ENCODE measurements at regions not wholly inside any gene's neighbourhood (a gene's known extent, or its start where the extent isn't known, plus 50 kb on each side); places are given as distances from the start of the nearest gene placed in this dataset.

GRCh38 chr17:77371888-77372443 lies 231.2 kb downstream of the SEC14L1 start (continued):
- TF ChIP-seq PATZ1 (CRISPR knock-in tag; IDR thresholded peaks at IDR 0.05): peak; percentile 13; the same call in 1 of the 2 replicates
- no peak for TF ChIP-seq ZFP82 (CRISPR knock-in tag; IDR thresholded peaks at IDR 0.05; ENCODE audit: borderline replicate concordance)
- TF ChIP-seq SRSF1 (optimal IDR thresholded peaks at IDR 0.05; ENCODE audit: low read depth, low read length): peak; percentile 9
- 0 out of 2 replicates have a peak, but pooled peaks have one; percentile 39 for TF ChIP-seq PCBP1 (IDR thresholded peaks at IDR 0.05; ENCODE audit: borderline replicate concordance, low read depth, low read length)
- TF ChIP-seq JUND (CRISPR knock-in tag; IDR thresholded peaks at IDR 0.05): 0 out of 2 replicates have a peak, but pooled peaks have one; percentile 10
- TF ChIP-seq ZBTB14 (CRISPR knock-in tag; IDR thresholded peaks at IDR 0.05): no peak
- TF ChIP-seq ZNF740 (CRISPR knock-in tag; IDR thresholded peaks at IDR 0.05): peak; percentile 81
- 0 out of 2 replicates have a peak, but pooled peaks have one; percentile 25 for TF ChIP-seq ZNF337 (CRISPR knock-in tag; IDR thresholded peaks at IDR 0.05; ENCODE audit: borderline replicate concordance, low read depth)
- TF ChIP-seq ZNF614 (CRISPR knock-in tag; IDR thresholded peaks at IDR 0.05; ENCODE audit: borderline replicate concordance): no peak
- no peak for TF ChIP-seq TSC22D2 (CRISPR knock-in tag; IDR thresholded peaks at IDR 0.05; ENCODE audit: borderline replicate concordance)
- TF ChIP-seq ZNF432 (CRISPR knock-in tag; IDR thresholded peaks at IDR 0.05; ENCODE audit: borderline replicate concordance): no peak
- no peak for TF ChIP-seq SIN3B (IDR thresholded peaks at IDR 0.05; ENCODE audit: low read length)
- TF ChIP-seq ZNF616 (CRISPR knock-in tag; IDR thresholded peaks at IDR 0.05; ENCODE audit: low read depth): 0 out of 2 replicates have a peak, but pooled peaks have one; percentile 3
- peak; percentile 36; the same call in 1 of the 2 replicates for TF ChIP-seq HES4 (CRISPR knock-in tag; IDR thresholded peaks at IDR 0.05; ENCODE audit: borderline replicate concordance)
- TF ChIP-seq HNF4A (CRISPR knock-in tag; IDR thresholded peaks at IDR 0.05): 0 out of 2 replicates have a peak, but pooled peaks have one; percentile 7
- TF ChIP-seq ZNF446 (CRISPR knock-in tag; IDR thresholded peaks at IDR 0.05): peak; percentile 64
- peak; percentile 50 for TF ChIP-seq ZFX (CRISPR knock-in tag; IDR thresholded peaks at IDR 0.05; ENCODE audit: low read depth)
- TF ChIP-seq MAFK (conservative IDR thresholded peaks at IDR 0.05 in 1 of 2, IDR thresholded peaks at IDR 0.05 in 1 of 2; ENCODE audit: low read length in 2 of 2): no peak
- TF ChIP-seq AKAP8 (CRISPR knock-in tag; IDR thresholded peaks at IDR 0.05): no peak
- no peak for TF ChIP-seq ZNF562 (CRISPR knock-in tag; IDR thresholded peaks at IDR 0.05; ENCODE audit: borderline replicate concordance)
- no peak for TF ChIP-seq PHF5A (CRISPR knock-in tag; IDR thresholded peaks at IDR 0.05; ENCODE audit: low read depth, unreplicated experiment)
- TF ChIP-seq ZBTB33 (CRISPR knock-in tag; IDR thresholded peaks at IDR 0.05): 0 out of 2 replicates have a peak, but pooled peaks have one; percentile 10
- TF ChIP-seq SKI (IDR thresholded peaks at IDR 0.05; ENCODE audit: partially characterized antibody): no peak
- no peak for TF ChIP-seq ZNF547 (CRISPR knock-in tag; IDR thresholded peaks at IDR 0.05)
- TF ChIP-seq ZNF569 (CRISPR knock-in tag; IDR thresholded peaks at IDR 0.05; ENCODE audit: borderline replicate concordance): no peak
- no peak for TF ChIP-seq RAD21 (CRISPR knock-in tag; IDR thresholded peaks at IDR 0.05)

Measured in HepG2 (cell line).